VCaP (cell line): ENCODE measurements at regions not wholly inside any gene's neighbourhood (a gene's known extent, or its start where the extent isn't known, plus 50 kb on each side); places are given as distances from the start of the nearest gene placed in this dataset.

Source experiments
- H3K27ac ChIP-seq: fragments of 450-650 bp; 2 replicates; pipeline ENCODE4 v1.5.1; 2017
- TF ChIP-seq, protein P1 (sequence below): fragments of 450-650 bp; conservative IDR thresholded peaks from 2 replicates; pipeline ENCODE4 v1.5.1; 2017; ENCODE audit warnings: mild to moderate bottlenecking, moderate library complexity

GRCh38 chr10:29184205-29185000, 104.5 kb upstream of the LYZL1 start:
- TF ChIP-seq, protein P1, sequence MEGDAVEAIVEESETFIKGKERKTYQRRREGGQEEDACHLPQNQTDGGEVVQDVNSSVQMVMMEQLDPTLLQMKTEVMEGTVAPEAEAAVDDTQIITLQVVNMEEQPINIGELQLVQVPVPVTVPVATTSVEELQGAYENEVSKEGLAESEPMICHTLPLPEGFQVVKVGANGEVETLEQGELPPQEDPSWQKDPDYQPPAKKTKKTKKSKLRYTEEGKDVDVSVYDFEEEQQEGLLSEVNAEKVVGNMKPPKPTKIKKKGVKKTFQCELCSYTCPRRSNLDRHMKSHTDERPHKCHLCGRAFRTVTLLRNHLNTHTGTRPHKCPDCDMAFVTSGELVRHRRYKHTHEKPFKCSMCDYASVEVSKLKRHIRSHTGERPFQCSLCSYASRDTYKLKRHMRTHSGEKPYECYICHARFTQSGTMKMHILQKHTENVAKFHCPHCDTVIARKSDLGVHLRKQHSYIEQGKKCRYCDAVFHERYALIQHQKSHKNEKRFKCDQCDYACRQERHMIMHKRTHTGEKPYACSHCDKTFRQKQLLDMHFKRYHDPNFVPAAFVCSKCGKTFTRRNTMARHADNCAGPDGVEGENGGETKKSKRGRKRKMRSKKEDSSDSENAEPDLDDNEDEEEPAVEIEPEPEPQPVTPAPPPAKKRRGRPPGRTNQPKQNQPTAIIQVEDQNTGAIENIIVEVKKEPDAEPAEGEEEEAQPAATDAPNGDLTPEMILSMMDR = no peak
- H3K27ac ChIP-seq = no peak overlapping the region

DNA sequence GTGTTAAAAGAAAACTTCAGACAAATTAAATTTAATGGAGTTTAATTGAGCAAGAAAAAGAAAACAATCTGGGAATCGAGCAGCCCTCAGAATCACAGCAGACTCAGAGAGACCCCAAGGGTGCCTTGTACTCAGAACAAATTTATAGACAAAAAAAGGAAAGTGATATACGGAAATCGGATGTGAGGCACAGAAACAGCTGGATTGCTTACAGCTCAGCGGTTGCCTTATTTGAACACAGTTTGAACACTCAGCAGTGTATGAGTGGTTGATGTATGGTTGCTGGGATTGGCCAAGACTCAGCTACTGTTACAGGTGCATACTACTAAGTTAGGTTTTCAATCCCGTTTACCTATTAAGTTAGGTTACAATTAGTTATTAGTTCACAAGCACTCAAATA, 103.8 kb upstream of the LYZL1 start:
- TF ChIP-seq, protein P1 = no peak
- no peak overlapping the region for H3K27ac ChIP-seq

DNA sequence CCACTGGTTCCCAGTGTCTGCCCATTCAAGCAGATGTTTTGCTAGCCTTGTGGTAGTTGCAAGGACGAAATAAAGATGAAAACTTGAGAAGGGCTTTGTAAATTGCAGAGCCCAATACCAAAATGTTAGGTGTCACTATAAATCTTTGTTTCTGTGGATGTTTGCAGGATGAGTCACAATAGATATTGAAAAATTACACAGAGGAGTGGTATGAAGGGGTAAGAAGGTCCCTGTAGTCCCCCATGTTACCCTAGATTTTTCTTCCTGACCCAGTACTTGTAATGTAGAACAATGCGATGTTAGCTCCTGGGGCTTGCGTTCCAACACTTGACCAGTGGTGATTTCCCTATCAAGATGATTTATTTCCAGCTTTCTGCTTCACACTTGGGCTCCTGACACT, 102.6 kb upstream of the LYZL1 start:
- no peak overlapping the region for H3K27ac ChIP-seq
- TF ChIP-seq, protein P1 = no peak

- no peak overlapping the region for H3K27ac ChIP-seq
- TF ChIP-seq, protein P1 = no peak
Measured at GRCh38 chr10:29189256-29189655, 99.6 kb upstream of the LYZL1 start.

GRCh38 chr10:29191674-29192073, 97.2 kb upstream of the LYZL1 start:
- H3K27ac ChIP-seq = no peak overlapping the region
- TF ChIP-seq, protein P1 = no peak

DNA sequence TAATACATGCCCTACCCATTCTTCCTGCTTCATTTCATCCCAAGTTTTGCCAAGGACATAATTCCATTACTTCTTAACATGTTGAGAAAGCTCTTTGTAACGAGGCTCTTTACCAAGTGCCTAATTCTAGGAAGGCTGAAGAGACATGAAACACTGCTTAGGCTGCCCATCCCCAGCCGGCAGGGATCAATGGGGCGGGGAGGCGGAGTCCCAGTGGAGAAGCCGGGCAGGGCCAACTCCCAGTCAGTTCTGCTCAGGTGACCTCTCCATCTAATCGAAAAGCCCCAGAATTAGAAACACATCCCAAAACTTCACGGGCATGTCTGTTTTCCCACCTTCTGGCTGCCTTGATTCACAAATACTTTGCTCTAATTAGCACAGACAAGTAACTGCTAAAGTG, 89.5 kb upstream of the LYZL1 start:
- H3K27ac ChIP-seq = no peak overlapping the region
- TF ChIP-seq, protein P1 = no peak

- TF ChIP-seq, protein P1 = no peak
- H3K27ac ChIP-seq = no peak overlapping the region
Measured at GRCh38 chr10:29199941-29200679, 88.8 kb upstream of the LYZL1 start.
